Neural cell (in vitro differentiated cells): ENCODE measurements at regions not wholly inside any gene's neighbourhood (a gene's known extent, or its start where the extent isn't known, plus 50 kb on each side); places are given as distances from the start of the nearest gene placed in this dataset.

Source experiments
- EP300 ChIP-seq: fragments of 450-650 bp; conservative IDR thresholded peaks from 2 replicates; pipeline ENCODE4 v1.6.1; 2014; ENCODE audit warnings: antibody characterized with exemption, mild to moderate bottlenecking, moderate library complexity; ENCODE audit not compliant: poor library complexity, severe bottlenecking
- EZH2 ChIP-seq: fragments of 200-600, 300-800 bp; shearing (Covaris generic), sonication (generic); IDR thresholded peaks from 2 replicates; pipeline ENCODE4 v1.6.1; 2014; ENCODE audit warnings: antibody characterized with exemption, low read length, borderline replicate concordance, mild to moderate bottlenecking; ENCODE audit not compliant: insufficient read depth, poor library complexity, severe bottlenecking
- POLR2AphosphoS5 ChIP-seq: IDR thresholded peaks from 2 replicates; pipeline ENCODE4 v1.6.1; 2012
- REST ChIP-seq: IDR thresholded peaks from 2 replicates; pipeline ENCODE4 v1.6.1; 2012; ENCODE audit warnings: borderline replicate concordance
- SMC3 ChIP-seq: fragments of 450-650 bp; conservative IDR thresholded peaks from 2 replicates; pipeline ENCODE4 v1.6.1; 2014; ENCODE audit warnings: antibody characterized with exemption, mild to moderate bottlenecking, moderate library complexity; ENCODE audit not compliant: poor library complexity
- TAF1 ChIP-seq: IDR thresholded peaks from 2 replicates; pipeline ENCODE4 v1.6.1; 2012; ENCODE audit warnings: low read depth
- TF ChIP-seq, protein P1 (sequence below): fragments of 450-650 bp; IDR thresholded peaks from 2 replicates; pipeline ENCODE4 v1.5.1; 2014; ENCODE audit warnings: antibody characterized with exemption, mild to moderate bottlenecking, moderate library complexity; ENCODE audit not compliant: poor library complexity, severe bottlenecking

DNA sequence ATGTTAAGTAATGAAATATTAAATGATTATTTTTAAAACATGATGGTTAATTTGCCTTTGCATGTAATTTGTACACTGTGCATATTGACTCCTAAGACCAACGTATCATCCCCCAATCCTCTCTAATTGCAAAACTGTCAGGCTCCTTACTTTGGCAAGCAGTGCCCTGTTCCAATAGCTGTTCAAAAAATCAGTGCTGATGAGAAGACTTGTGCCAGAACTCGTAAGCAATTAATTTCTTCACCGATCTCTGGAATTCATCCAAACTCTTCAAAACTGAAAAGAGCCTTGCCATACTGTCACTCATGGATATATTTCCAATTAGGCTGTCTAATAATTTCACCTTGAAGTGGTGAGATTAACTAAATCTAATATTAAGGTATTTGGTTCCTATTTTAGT lies 493.9 kb upstream of the NDST4 start:
- TF ChIP-seq, protein P1, sequence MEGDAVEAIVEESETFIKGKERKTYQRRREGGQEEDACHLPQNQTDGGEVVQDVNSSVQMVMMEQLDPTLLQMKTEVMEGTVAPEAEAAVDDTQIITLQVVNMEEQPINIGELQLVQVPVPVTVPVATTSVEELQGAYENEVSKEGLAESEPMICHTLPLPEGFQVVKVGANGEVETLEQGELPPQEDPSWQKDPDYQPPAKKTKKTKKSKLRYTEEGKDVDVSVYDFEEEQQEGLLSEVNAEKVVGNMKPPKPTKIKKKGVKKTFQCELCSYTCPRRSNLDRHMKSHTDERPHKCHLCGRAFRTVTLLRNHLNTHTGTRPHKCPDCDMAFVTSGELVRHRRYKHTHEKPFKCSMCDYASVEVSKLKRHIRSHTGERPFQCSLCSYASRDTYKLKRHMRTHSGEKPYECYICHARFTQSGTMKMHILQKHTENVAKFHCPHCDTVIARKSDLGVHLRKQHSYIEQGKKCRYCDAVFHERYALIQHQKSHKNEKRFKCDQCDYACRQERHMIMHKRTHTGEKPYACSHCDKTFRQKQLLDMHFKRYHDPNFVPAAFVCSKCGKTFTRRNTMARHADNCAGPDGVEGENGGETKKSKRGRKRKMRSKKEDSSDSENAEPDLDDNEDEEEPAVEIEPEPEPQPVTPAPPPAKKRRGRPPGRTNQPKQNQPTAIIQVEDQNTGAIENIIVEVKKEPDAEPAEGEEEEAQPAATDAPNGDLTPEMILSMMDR = no peak
- no peak for TF ChIP-seq TAF1
- no peak for TF ChIP-seq POLR2AphosphoS5
- no peak for TF ChIP-seq EZH2
- no peak for TF ChIP-seq REST
- TF ChIP-seq EP300 = no peak
- no peak for TF ChIP-seq SMC3
